ENCODE measurements at regions not wholly inside any gene's neighbourhood (a gene's known extent, or its start where the extent isn't known, plus 50 kb on each side); places are given as distances from the start of the nearest gene placed in this dataset.

DNA sequence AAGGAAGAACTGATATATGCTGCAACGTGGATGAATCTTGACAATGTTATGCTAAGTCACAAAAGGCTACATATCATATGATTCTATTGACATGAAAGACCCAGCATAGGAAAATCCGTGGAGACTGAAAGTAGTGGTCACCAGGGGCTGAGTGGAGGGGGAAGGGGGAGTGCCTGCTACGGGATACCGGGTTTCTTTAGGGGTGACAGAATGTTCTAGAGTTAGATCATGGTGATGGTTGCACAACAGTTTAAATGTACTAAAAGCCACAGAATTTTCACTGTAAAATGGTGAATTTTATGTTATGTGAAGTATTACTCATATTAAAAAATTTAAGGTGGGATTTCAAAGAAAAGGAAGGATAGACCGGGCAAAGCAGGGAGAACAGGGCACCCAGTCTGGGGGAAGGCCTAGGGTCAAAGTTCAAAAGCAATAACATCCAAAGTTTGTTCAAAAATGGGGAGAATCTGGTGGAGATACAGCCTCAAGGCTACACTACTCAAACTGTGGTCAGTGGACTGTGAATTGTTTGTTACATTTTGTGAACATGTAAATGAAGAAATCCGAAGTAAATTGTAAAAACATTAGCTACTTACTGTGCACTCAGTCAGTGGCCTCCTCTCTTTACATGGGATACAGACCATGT, 74.2 kb upstream of the FNDC3B start:
- no peak for DNase-seq (ENCODE audit: low spot score)
- no peaks in the 10 kb centered on the region for H4K20me1 ChIP-seq (ENCODE audit: insufficient read depth, poor library complexity, severe bottlenecking)
- H3K4me2 ChIP-seq: no peak overlapping the region
- H3K79me2 ChIP-seq: no peaks in the 10 kb centered on the region
- no peak overlapping the region for H2AFZ ChIP-seq
- no peaks in the 10 kb centered on the region for H3K27me3 ChIP-seq
- no peaks in the 10 kb centered on the region for H3K9me2 ChIP-seq (replicated peaks; ENCODE audit: insufficient read depth)
- H3K9me3 ChIP-seq (ENCODE audit: low read depth): no peaks in the 10 kb centered on the region
- WGBS (ENCODE audit: low lambda C conversion rate, missing lambda C conversion rate): 89% methylated on average over 6 of the region's 6 CpGs
- no peaks in the 10 kb centered on the region for H3K36me3 ChIP-seq (replicated peaks; ENCODE audit: insufficient read depth, low read depth)
- TF ChIP-seq EZH2 (IDR thresholded peaks at IDR 0.05; ENCODE audit: borderline replicate concordance) (no peak), EZH2phosphoT487 (IDR thresholded peaks at IDR 0.05; ENCODE audit: low read depth, severe bottlenecking, unreplicated experiment) (no peak)
- TF ChIP-seq, protein P1, sequence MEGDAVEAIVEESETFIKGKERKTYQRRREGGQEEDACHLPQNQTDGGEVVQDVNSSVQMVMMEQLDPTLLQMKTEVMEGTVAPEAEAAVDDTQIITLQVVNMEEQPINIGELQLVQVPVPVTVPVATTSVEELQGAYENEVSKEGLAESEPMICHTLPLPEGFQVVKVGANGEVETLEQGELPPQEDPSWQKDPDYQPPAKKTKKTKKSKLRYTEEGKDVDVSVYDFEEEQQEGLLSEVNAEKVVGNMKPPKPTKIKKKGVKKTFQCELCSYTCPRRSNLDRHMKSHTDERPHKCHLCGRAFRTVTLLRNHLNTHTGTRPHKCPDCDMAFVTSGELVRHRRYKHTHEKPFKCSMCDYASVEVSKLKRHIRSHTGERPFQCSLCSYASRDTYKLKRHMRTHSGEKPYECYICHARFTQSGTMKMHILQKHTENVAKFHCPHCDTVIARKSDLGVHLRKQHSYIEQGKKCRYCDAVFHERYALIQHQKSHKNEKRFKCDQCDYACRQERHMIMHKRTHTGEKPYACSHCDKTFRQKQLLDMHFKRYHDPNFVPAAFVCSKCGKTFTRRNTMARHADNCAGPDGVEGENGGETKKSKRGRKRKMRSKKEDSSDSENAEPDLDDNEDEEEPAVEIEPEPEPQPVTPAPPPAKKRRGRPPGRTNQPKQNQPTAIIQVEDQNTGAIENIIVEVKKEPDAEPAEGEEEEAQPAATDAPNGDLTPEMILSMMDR (IDR thresholded peaks at IDR 0.05; ENCODE audit: poor library complexity): no peak
- no peak overlapping the region for H3K4me3 ChIP-seq
- H3K4me1 ChIP-seq (ENCODE audit: insufficient read depth): peaks cover 10% of the 10 kb centered on the region
- H3K27ac ChIP-seq: no peak overlapping the region

DNA sequence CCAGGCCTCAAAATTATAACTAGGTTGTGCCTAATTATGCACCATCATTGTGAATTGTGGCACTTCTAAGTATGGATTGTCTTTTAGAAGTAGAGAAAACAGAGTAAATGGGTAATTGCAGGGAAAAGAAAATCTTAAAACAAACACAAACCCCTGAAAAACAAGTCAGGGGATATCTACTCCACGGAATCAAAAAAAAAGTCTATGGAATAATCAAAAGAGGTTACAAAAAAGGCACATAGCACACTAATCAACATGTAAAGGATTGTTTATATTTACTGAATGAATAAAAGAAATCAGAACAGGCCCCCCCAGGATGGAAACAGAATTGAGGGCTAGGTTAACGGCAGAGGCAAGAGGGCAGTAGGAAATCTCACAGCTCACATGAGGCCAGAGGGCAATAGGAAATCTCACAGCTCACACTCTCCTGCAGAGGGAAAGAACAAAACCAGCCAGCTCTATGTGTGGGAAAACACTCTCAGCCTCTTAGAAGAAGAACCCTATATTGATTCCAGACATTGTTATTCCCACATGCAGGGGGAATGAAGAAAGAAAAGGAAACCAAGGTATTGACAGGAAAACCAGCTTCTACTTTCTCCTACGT, 72.7 kb upstream of the FNDC3B start:
- Histone ChIP-seq H4K20me1 (ENCODE audit: insufficient read depth, poor library complexity, severe bottlenecking) (no peaks in the 10 kb centered on the region), H3K9me3 (ENCODE audit: low read depth) (no peaks in the 10 kb centered on the region), H3K79me2 (no peaks in the 10 kb centered on the region), H3K27ac (peak overlapping the region; percentile 67), H3K9me2 (replicated peaks; ENCODE audit: insufficient read depth) (no peaks in the 10 kb centered on the region), H3K4me1 (ENCODE audit: insufficient read depth) (peaks cover 10% of the 10 kb centered on the region), H3K36me3 (replicated peaks; ENCODE audit: insufficient read depth, low read depth) (no peaks in the 10 kb centered on the region), H3K4me3 (no peak overlapping the region), H2AFZ (no peak overlapping the region), H3K4me2 (peak overlapping the region; percentile 26), H3K27me3 (no peaks in the 10 kb centered on the region)
- TF ChIP-seq, protein P1 (IDR thresholded peaks at IDR 0.05; ENCODE audit: poor library complexity): no peak
- TF ChIP-seq EZH2 (IDR thresholded peaks at IDR 0.05; ENCODE audit: borderline replicate concordance): no peak
- no peak for TF ChIP-seq EZH2phosphoT487 (IDR thresholded peaks at IDR 0.05; ENCODE audit: low read depth, severe bottlenecking, unreplicated experiment)
- no peak for DNase-seq (ENCODE audit: low spot score)
- 46% methylated on average over 3 of the region's 3 CpGs for WGBS (ENCODE audit: low lambda C conversion rate, missing lambda C conversion rate)

DNA sequence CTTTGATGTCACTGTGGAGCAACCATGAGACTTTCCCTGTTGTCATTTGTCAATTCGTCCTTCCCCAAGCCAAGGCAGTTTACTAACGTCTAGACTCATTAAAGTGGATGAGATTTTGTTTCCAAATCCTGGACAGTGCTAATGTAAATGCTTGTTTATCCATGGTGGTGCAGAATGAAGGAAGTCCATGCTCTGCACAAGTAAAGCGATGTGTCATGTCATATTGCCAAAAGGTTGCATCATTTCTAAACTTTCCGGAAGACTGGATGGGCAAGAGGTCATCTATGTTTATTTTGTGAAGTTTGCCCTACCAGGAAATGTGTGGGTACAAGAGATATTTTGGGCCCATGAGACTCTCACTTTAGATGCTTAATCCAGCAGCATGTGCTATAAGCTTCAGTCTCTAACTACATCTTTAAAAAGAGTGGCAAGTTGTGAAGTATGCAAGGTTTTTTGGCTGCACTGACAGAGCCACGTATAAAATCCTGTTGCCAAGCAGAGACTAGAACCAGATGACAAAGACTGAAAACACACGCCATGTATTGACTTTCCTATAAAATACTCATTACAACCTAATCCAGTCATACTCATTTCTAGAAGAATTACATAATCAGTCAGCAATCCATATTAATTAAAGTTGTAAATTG, 72.1 kb upstream of the FNDC3B start:
- Histone ChIP-seq H3K4me2 (peak overlapping the region; percentile 26), H3K27me3 (no peaks in the 10 kb centered on the region), H3K4me1 (ENCODE audit: insufficient read depth) (peaks cover 10% of the 10 kb centered on the region), H3K79me2 (no peaks in the 10 kb centered on the region), H3K9me2 (replicated peaks; ENCODE audit: insufficient read depth) (no peaks in the 10 kb centered on the region), H3K36me3 (replicated peaks; ENCODE audit: insufficient read depth, low read depth) (no peaks in the 10 kb centered on the region), H3K27ac (peak overlapping the region; percentile 67), H4K20me1 (ENCODE audit: insufficient read depth, poor library complexity, severe bottlenecking) (no peaks in the 10 kb centered on the region), H3K4me3 (no peak overlapping the region), H2AFZ (no peak overlapping the region), H3K9me3 (ENCODE audit: low read depth) (no peaks in the 10 kb centered on the region)
- peak; percentile 41 for DNase-seq (ENCODE audit: low spot score)
- no peak for TF ChIP-seq EZH2 (IDR thresholded peaks at IDR 0.05; ENCODE audit: borderline replicate concordance)
- TF ChIP-seq, protein P1 (IDR thresholded peaks at IDR 0.05; ENCODE audit: poor library complexity): no peak
- WGBS (ENCODE audit: low lambda C conversion rate, missing lambda C conversion rate): 28% methylated on average over 6 of the region's 6 CpGs
